Stimulated activated CD4-positive, alpha-beta T cell treated with anti-CD3 and anti-CD28 coated beads, Interleukin-15, amount 100 ng/mL, for 48 hours (primary cell): ENCODE measurements at regions not wholly inside any gene's neighbourhood (a gene's known extent, or its start where the extent isn't known, plus 50 kb on each side); places are given as distances from the start of the nearest gene placed in this dataset.
A peak's percentile ranks its signal among the peaks of the same experiment; 100 is the strongest.
"Not testable (repeated sequence)": the region's sequence is repeated elsewhere in the genome, so short reads cannot be mapped to it uniquely, and the experiment has no call there.

ENCODE experiments used
- DNase-seq, 2 donors: peaks; one replicate each; pipeline ENCODE4 v3.0.0-alpha.2; 2020; ENCODE audit warnings: low read depth in 2 of 2

DNA sequence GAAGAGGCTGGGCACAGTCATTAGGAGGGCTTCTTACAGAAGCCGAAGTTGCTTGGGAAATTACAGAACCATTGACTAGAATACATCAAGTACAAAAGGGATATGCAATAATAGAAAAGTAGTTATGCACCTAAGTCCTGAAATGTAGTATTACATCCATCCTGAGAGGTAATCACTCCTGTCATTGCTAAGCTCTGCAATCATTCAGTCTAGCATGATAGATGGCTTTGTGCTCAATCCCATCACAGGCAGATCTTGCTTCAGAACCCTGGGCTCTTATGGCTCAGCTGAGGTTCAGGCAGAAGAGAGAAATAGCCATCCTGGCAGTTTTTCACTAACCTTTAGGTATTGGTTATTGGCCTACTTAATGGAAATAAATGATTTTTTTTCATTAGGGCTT is 231.7 kb upstream of the AFF2 start:
- DNase-seq = no peak

GRCh38 chrX:148269513-148269912 is 230.9 kb upstream of the AFF2 start:
- no peak for DNase-seq

GRCh38 chrX:148270499-148270898 is 229.9 kb upstream of the AFF2 start:
- DNase-seq = no peak

DNA sequence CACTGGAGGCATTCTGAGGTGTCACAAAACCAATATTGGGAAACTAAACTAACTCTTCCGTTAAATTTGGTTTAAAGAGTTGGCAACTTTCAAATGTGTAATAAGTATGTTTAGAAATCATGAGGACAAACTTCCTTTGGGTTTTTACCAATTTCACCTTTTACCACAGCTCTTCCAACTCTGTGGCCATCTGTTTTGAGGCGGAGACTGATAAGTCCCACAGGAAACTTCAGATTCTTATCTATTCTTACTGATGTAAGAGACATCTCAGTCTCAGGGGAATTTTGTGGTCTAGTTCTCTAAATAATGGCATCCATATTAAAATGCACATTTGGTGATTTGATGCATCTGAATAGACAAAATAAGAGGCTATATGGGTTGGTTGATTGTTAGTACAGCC is 229.2 kb upstream of the AFF2 start:
- DNase-seq = no peak

DNA sequence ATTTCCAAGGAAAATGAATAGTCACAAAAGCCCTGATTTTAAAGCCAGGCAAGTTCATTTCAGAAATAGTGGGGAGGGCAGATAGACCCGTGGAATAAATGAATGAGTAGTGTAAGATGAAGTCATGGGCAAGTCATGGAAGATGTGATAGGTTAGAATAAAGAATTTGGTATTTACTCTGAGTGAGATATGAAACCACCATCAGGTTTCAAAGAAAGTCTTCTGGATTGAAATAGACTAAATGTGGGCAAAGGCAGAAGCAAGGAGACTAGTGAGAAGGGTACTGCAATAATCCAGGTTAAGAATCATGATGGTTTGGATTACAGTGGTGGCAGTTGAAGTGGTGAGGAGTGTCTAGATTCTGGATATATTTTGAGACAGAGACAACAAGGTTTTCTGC is 218.5 kb upstream of the AFF2 start:
- DNase-seq = no peak

DNA sequence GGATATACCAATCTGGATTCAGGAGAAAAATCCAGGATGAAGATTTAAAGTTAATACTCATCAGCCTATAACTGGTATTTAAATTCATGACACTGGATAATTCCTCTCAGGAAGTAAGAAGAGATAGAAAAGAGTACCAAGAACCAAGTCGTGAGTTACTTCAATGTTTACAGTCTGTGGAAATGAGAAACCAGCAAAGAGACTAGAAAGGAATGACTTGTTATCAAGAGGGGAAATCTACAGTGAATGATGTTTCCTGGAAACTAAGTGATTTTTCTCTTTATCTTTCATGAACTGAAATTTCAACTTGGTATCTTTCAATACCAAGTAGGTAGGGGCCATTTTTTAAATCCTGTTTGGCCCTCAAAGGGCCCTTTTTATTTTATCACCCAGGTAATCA is 217.9 kb upstream of the AFF2 start:
- DNase-seq = no peak

DNA sequence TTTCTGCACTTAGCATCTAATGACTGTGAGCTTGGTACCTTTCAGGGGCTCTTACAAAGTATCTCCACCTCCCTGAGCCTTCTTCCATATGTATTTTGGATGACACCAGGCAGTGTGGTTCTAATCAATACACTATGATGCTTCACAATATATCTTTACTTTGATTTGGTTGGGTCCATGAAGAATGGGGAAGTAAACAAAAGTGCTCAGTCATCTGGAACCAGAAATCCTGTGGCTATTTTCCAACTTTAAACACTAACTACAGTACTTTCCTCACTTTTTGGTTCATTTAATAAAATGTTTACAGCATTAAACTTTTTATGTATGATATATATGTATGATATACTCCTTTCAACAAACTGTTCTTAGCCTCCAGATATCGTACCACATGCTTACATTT is 216.4 kb upstream of the AFF2 start:
- DNase-seq = no peak

DNA sequence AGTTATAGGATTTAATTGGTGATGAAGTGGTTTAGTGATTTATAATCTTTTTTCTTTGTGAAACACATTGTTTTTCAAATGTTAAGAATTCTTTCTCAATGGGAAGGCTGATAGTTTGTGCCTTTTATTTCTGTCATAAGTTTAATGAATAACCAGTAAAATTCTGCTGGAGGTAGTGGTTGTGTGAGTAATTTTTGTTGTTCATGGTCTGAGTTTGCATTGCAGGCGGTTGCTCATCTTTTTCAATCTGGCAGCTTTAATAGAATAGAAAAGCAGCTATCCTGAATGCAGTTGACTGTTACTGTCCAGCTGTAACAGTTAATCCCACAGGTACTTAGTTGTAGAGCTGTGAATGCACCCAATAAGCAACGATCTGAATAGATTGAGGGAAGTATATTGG is 215.6 kb upstream of the AFF2 start:
- no peak for DNase-seq

- no peak for DNase-seq
Measured at GRCh38 chrX:148288451-148288850, 212.0 kb upstream of the AFF2 start.

GRCh38 chrX:148290041-148290440 is 210.4 kb upstream of the AFF2 start:
- DNase-seq = no peak

DNA sequence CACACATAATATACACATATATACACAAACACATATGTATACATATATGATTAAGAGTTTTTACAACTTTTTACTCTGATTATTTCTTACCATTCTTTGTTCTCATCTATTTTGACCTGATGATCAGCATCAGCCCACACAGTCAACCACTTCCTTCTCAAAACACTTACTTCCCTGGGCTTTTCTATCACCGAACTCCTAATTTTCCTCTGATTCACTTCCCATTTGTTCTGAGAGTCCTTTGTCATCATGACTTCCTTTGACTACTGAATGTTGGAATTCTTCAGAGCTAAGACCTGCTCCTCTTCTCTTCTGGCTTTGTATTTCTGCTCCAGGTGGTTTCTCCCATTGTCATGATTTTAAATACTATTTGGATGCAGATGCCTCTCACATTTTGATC is 209.5 kb upstream of the AFF2 start:
- DNase-seq = no peak

DNA sequence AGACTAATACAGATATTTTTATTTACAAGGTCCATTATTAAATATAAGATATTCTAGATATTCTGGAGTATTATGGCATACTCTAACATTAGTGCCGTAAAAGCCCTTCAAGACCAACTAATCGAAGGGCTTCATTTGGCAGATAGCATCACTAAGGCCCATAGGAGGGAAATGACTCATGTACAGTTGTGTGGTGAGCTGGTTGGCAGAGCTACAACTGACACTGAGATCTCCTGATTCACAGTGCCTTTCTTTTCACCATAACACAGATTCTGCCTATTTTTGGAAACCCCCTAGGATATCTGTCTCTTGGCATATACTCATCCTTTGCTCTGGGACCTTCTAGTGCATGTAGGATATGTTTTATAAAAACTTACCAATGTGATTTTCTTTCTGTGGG is 201.7 kb upstream of the AFF2 start:
- no peak for DNase-seq

GRCh38 chrX:148305214-148305613 is 195.2 kb upstream of the AFF2 start:
- DNase-seq = not testable (repeated sequence)

- no peak for DNase-seq
Measured at GRCh38 chrX:148309413-148309812, 191.0 kb upstream of the AFF2 start.

GRCh38 chrX:148310426-148311165 is 189.8 kb upstream of the AFF2 start:
- peak; percentile 23 to 39 for DNase-seq

GRCh38 chrX:148311544-148311943 is 188.9 kb upstream of the AFF2 start:
- no peak for DNase-seq

- no peak for DNase-seq
Measured at GRCh38 chrX:148314876-148315275, 185.5 kb upstream of the AFF2 start.

DNA sequence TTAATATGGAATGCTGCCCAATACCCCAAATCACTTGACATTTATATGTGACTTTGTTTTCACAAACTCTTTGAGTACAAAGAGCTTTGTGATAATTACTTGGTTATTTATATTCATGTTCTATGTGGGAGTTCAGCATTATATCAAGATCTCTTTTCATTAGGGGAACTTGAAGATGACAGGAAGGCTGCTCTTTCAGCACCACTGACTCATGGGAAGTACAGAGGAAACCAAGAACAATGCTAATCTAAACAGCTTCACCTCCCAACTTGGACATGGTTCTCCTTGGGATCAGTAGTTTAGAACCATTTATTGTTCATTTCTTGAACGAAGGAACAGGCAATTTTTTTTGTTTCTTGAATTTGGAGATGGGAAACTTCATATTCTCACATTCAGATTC is 184.0 kb upstream of the AFF2 start:
- DNase-seq = no peak

DNA sequence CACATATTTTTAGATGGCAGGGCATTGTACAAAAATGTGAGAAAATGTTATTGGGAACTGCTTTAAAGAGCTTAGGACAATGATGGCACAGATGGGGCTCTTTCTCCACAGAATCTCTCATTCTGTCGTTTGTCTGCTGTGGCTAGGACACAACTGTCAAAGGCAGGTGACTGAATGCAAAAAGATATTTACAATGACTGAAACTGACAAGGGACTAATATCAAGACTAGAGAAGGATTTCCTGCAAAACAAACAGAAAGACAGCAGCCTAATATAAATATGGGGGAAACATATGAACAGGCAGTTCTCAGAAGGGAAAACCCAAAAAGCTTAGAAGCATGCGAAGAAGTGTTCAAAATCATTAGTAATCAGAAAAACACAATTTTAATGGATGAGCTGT is 177.5 kb upstream of the AFF2 start:
- DNase-seq = no peak

- no peak for DNase-seq
Measured at GRCh38 chrX:148333989-148334388, 166.4 kb upstream of the AFF2 start.

- DNase-seq = no peak
Measured at GRCh38 chrX:148337873-148338272, 162.5 kb upstream of the AFF2 start.

GRCh38 chrX:148354916-148355315 is 145.5 kb upstream of the AFF2 start:
- DNase-seq = no peak

GRCh38 chrX:148361641-148362040 is 138.8 kb upstream of the AFF2 start:
- no peak for DNase-seq
